ENCODE measurements at regions not wholly inside any gene's neighbourhood (a gene's known extent, or its start where the extent isn't known, plus 50 kb on each side); places are given as distances from the start of the nearest gene placed in this dataset.

GRCh38 chrX:16476692-16477091 is 173.3 kb upstream of the S100G start:
- no peak overlapping the region for H3K4me3 ChIP-seq (ENCODE audit: low read length)
- Mint-ChIP-seq H3K9me3 (no peaks in the 10 kb centered on the region), H3K4me3 (no peak overlapping the region), H3K27me3 (ENCODE audit: low read depth in 2 of 2) (peaks cover 0 to 14% of the 10 kb centered on the region in 2 donors), H3K27ac (no peak overlapping the region), H3K36me3 (no peaks in the 10 kb centered on the region), H3K4me1 (no peaks in the 10 kb centered on the region)
- no peaks in the 10 kb centered on the region for H3K27me3 ChIP-seq (ENCODE audit: control insufficient read depth, insufficient read depth, low read length)
- intact Hi-C loops (cut with micrococcal nuclease): no loop called here
- no peak for DNase-seq
- 95% methylated on average over 2 of the region's 2 CpGs for WGBS (ENCODE audit: insufficient coverage)
- no peaks in the 10 kb centered on the region for H3K36me3 ChIP-seq (ENCODE audit: control insufficient read depth, insufficient read depth, low read length)
- no peak overlapping the region for H3K27ac ChIP-seq (ENCODE audit: low read length)
- H3K9me3 ChIP-seq (ENCODE audit: control insufficient read depth, insufficient read depth, low read length): no peaks in the 10 kb centered on the region
- no peak for ATAC-seq
- H3K4me1 ChIP-seq (ENCODE audit: control insufficient read depth, insufficient read depth, low read length): no peaks in the 10 kb centered on the region
- no peak for TF ChIP-seq CTCF (IDR thresholded peaks at IDR 0.05)

GRCh38 chrX:16479206-16479869 is 170.6 kb upstream of the S100G start:
- intact Hi-C loops (cut with micrococcal nuclease): no loop called here
- Mint-ChIP-seq H3K27me3 (ENCODE audit: low read depth in 2 of 2) (peaks cover 0 to 25% of the 10 kb centered on the region in 2 donors), H3K4me3 (no peak overlapping the region), H3K36me3 (no peaks in the 10 kb centered on the region), H3K4me1 (no peaks in the 10 kb centered on the region), H3K9me3 (no peaks in the 10 kb centered on the region), H3K27ac (no peak overlapping the region)
- no peaks in the 10 kb centered on the region for H3K4me1 ChIP-seq (ENCODE audit: control insufficient read depth, insufficient read depth, low read length)
- H3K9me3 ChIP-seq (ENCODE audit: control insufficient read depth, insufficient read depth, low read length): no peaks in the 10 kb centered on the region
- no peak overlapping the region for H3K4me3 ChIP-seq (ENCODE audit: low read length)
- no peak for TF ChIP-seq CTCF (IDR thresholded peaks at IDR 0.05)
- no peak overlapping the region for H3K27ac ChIP-seq (ENCODE audit: low read length)
- 76% methylated on average over 4 of the region's 5 CpGs for WGBS (ENCODE audit: insufficient coverage)
- H3K27me3 ChIP-seq (ENCODE audit: control insufficient read depth, insufficient read depth, low read length): no peaks in the 10 kb centered on the region
- no peak for DNase-seq
- H3K36me3 ChIP-seq (ENCODE audit: control insufficient read depth, insufficient read depth, low read length): no peaks in the 10 kb centered on the region
- no peak for ATAC-seq

DNA sequence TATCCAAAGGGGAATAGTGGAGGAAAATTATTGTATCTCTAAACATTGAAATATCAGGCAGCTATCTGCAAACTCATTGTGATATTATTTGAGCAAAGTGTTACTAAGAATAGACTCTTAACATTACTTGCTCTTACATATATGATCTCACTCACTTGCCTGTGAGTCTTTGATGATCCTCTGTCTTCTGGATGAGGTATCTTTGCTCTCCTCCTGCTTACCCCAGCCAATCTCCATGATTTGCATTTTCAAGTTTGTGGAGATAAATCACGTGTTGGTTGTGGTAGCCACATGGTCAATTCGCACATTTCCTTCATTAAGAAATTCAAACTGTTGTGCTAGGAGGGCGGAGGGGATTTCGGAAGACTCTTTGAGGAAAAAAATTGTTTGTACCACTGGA is 169.9 kb upstream of the S100G start:
- peaks cover 0 to 26% of the 10 kb centered on the region in 2 donors for H3K27me3 Mint-ChIP-seq (ENCODE audit: low read depth in 2 of 2)
- no peak for ATAC-seq
- H3K27me3 ChIP-seq (ENCODE audit: control insufficient read depth, insufficient read depth, low read length): no peaks in the 10 kb centered on the region
- no peaks in the 10 kb centered on the region for H3K9me3 ChIP-seq (ENCODE audit: control insufficient read depth, insufficient read depth, low read length)
- H3K4me3 ChIP-seq (ENCODE audit: low read length): no peak overlapping the region
- H3K9me3 Mint-ChIP-seq: no peaks in the 10 kb centered on the region
- intact Hi-C loops (cut with micrococcal nuclease): no loop called here
- DNase-seq: no peak
- H3K27ac ChIP-seq (ENCODE audit: low read length): no peak overlapping the region
- no peaks in the 10 kb centered on the region for H3K4me1 ChIP-seq (ENCODE audit: control insufficient read depth, insufficient read depth, low read length)
- H3K36me3 Mint-ChIP-seq: no peaks in the 10 kb centered on the region
- no peak overlapping the region for H3K27ac Mint-ChIP-seq
- H3K36me3 ChIP-seq (ENCODE audit: control insufficient read depth, insufficient read depth, low read length): no peaks in the 10 kb centered on the region
- 100% methylated on average over 2 of the region's 4 CpGs for WGBS (ENCODE audit: insufficient coverage)
- H3K4me1 Mint-ChIP-seq: no peaks in the 10 kb centered on the region
- no peak overlapping the region for H3K4me3 Mint-ChIP-seq
- TF ChIP-seq CTCF (IDR thresholded peaks at IDR 0.05): no peak

DNA sequence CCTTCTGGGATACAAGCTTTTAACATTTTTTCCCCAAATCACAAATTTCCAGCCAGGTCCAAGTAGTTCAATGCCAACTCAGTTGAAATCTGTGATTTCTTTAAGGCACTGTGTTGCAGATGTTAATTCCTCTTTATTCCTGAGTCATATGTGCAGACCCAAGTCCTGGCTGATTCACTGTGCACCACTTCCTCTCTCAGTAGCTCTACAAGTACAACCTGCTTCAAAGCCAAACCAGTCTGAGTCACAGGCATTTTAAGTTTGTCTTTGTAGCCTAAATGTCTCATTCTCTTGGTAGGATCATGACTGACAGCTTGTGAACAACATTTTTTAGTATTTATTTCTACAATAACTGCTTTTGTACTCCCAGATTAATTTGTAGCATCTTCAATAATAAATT is 165.6 kb upstream of the S100G start:
- peak in 1 of 3 donors; percentile 29 for ATAC-seq
- H3K9me3 ChIP-seq (ENCODE audit: control insufficient read depth, insufficient read depth, low read length): no peaks in the 10 kb centered on the region
- Mint-ChIP-seq H3K36me3 (no peaks in the 10 kb centered on the region), H3K4me1 (no peaks in the 10 kb centered on the region), H3K27ac (no peak overlapping the region), H3K4me3 (no peak overlapping the region), H3K27me3 (ENCODE audit: low read depth in 2 of 2) (peaks cover 0 to 27% of the 10 kb centered on the region in 2 donors), H3K9me3 (no peaks in the 10 kb centered on the region)
- no peaks in the 10 kb centered on the region for H3K36me3 ChIP-seq (ENCODE audit: control insufficient read depth, insufficient read depth, low read length)
- H3K4me3 ChIP-seq (ENCODE audit: low read length): no peak overlapping the region
- no peak overlapping the region for H3K27ac ChIP-seq (ENCODE audit: low read length)
- no peaks in the 10 kb centered on the region for H3K27me3 ChIP-seq (ENCODE audit: control insufficient read depth, insufficient read depth, low read length)
- intact Hi-C loops (cut with micrococcal nuclease): no loop called here
- no peak for TF ChIP-seq CTCF (IDR thresholded peaks at IDR 0.05)
- peak in 1 of 2 donors; percentile 40 for DNase-seq
- no peaks in the 10 kb centered on the region for H3K4me1 ChIP-seq (ENCODE audit: control insufficient read depth, insufficient read depth, low read length)
